ENCODE measurements at regions not wholly inside any gene's neighbourhood (a gene's known extent, or its start where the extent isn't known, plus 50 kb on each side); places are given as distances from the start of the nearest gene placed in this dataset.

DNA sequence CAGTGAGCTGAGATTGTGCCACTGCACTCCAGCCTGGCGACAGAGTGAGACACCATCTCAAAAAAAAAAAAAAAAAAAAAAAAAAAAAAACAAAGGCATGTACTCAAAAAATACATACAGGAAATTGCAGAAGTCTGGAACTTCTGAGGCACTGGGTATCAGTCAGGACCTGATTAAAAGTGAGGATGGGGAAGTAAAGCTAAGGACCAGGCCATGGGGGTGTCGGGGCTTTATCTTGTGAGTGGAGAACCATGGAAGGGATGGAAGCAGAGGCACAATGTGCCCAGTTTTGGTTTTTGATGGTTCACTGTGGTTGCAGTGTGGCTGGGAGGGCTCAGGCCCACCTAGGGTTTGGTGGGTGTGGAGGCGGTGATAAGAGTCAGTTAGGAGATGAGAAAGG, 212.7 kb upstream of the PIK3R1 start:
- no peaks in the 10 kb centered on the region for H3K27me3 ChIP-seq (replicated peaks; ENCODE audit: insufficient read depth)
- no peaks in the 10 kb centered on the region for H3K9me3 ChIP-seq
- H3K36me3 ChIP-seq = no peaks in the 10 kb centered on the region
- H3K4me1 ChIP-seq (ENCODE audit: control insufficient read depth in 1 of 2, low read depth in 2 of 2) = peaks cover 0 to 20% of the 10 kb centered on the region in 2 donors
- ATAC-seq (ENCODE audit: insufficient number of reproducible peaks, low FRiP score, low read depth) (no peak), DNase-seq (ENCODE audit: low spot score) (no peak)
- TF ChIP-seq, protein P1, sequence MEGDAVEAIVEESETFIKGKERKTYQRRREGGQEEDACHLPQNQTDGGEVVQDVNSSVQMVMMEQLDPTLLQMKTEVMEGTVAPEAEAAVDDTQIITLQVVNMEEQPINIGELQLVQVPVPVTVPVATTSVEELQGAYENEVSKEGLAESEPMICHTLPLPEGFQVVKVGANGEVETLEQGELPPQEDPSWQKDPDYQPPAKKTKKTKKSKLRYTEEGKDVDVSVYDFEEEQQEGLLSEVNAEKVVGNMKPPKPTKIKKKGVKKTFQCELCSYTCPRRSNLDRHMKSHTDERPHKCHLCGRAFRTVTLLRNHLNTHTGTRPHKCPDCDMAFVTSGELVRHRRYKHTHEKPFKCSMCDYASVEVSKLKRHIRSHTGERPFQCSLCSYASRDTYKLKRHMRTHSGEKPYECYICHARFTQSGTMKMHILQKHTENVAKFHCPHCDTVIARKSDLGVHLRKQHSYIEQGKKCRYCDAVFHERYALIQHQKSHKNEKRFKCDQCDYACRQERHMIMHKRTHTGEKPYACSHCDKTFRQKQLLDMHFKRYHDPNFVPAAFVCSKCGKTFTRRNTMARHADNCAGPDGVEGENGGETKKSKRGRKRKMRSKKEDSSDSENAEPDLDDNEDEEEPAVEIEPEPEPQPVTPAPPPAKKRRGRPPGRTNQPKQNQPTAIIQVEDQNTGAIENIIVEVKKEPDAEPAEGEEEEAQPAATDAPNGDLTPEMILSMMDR (IDR thresholded peaks at IDR 0.05) = no peak
- no peak overlapping the region for H3K4me3 ChIP-seq
- no peak overlapping the region for H3K27ac ChIP-seq

DNA sequence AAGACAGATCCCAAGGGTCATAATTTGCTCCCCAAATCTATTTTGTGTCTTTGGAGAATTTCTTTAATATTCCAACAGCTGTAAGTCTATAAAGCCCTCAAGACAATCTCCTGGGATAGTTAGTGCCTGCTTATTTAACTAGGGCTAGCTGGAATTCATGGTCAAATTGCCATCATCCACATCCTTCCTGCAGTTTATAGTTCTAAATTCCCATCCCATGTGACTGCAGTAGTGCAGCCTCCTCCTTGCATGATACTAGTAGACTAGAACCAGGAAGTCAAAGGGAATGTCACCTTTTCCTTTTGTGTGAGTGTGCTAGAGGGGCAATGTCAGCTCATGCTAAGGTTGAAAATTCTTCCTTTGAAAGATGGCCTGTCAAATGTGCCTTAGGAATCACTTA, 214.8 kb upstream of the PIK3R1 start:
- Histone ChIP-seq H3K27ac (no peak overlapping the region), H3K4me1 (ENCODE audit: control insufficient read depth in 1 of 2, low read depth in 2 of 2) (peaks cover 0 to 20% of the 10 kb centered on the region in 2 donors), H3K4me3 (no peak overlapping the region), H3K27me3 (replicated peaks; ENCODE audit: insufficient read depth) (no peaks in the 10 kb centered on the region), H3K36me3 (no peaks in the 10 kb centered on the region), H3K9me3 (no peaks in the 10 kb centered on the region)
- ATAC-seq (ENCODE audit: insufficient number of reproducible peaks, low FRiP score, low read depth) (no peak), DNase-seq (ENCODE audit: low spot score) (no peak)
- TF ChIP-seq, protein P1 (IDR thresholded peaks at IDR 0.05) = no peak

DNA sequence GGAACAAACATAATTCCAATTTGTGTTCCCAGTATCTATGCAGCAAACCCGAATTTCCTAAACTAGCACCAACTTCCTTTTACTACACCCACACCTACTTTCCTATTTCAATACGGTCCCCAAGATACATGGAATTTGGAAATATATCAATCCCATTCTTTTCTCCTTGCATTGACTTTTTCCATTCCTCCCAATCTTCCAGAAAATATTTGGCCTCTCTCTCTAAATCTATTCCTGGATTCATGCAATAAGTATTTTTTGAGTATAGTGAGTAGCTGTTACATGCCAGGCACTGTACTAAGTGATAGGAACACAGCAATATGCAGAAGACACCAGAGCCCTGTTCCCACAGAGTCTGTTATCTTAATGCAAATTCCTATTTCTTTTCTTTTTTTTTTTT, 216.2 kb upstream of the PIK3R1 start:
- H3K27me3 ChIP-seq (replicated peaks; ENCODE audit: insufficient read depth) = no peaks in the 10 kb centered on the region
- H3K4me1 ChIP-seq (ENCODE audit: control insufficient read depth in 1 of 2, low read depth in 2 of 2) = peaks cover 0 to 20% of the 10 kb centered on the region in 2 donors
- DNase-seq (ENCODE audit: low spot score) = no peak
- peak overlapping the region in 1 of 2 donors; percentile 88 for H3K27ac ChIP-seq
- no peak for ATAC-seq (ENCODE audit: insufficient number of reproducible peaks, low FRiP score, low read depth)
- H3K36me3 ChIP-seq = no peaks in the 10 kb centered on the region
- no peak overlapping the region for H3K4me3 ChIP-seq
- no peaks in the 10 kb centered on the region for H3K9me3 ChIP-seq
- TF ChIP-seq, protein P1 (IDR thresholded peaks at IDR 0.05) = no peak

DNA sequence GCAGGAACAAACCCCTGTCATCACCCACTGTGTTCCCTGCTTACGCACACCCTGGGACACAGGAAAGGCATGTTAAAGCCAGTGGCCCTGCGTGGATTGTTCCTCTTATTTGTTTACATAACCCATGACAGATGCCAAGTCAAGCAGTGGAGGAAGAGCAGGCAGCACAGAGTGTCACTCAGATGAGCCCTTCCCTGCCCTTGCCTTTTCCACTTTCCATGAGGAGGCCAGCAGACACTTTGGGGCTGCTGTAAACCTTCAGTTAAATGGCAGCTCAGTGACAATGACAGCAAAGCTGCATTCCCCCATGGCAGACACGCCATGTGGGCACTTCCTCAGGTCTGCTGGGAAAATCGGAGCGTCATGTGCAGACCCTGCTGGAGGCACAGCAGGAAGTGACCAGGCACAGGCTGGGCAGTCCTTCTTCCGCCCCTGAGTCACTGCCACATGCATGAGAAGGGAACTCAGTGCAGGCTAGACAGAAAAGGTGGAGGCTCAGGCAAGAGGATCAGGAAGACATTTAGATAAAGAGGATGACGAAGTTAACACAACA, 216.8 kb upstream of the PIK3R1 start:
- peak; percentile 60 for DNase-seq (ENCODE audit: low spot score)
- TF ChIP-seq, protein P1 (IDR thresholded peaks at IDR 0.05) = no peak
- no peak overlapping the region for H3K4me3 ChIP-seq

DNA sequence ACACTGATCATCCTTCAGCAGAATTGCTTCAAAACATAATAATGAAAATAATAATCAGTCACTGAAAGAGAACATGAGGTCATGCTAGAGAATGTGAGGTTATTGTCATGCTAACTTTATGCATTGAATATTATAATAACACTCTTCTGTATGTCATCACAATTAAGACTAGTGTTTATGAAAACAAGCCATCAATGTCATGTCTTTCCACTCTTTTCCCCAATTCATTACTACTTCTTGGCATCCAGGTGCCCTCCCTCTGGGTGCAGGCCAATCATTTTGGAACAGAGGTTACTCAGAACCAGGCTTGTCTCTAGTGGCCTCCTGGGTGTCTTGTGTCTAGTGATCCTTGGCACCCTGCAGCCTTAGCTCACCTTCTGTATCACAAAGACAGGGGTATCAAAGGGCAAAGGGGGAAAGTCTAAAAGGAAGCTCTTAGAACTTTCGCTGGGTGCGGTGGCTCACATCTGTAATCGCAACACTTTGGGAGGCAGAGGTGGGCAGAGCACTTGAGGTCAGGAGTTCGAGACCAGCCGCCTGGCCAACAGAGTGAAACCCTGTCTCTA, 217.6 kb upstream of the PIK3R1 start:
- DNase-seq (ENCODE audit: low spot score) (no peak), ATAC-seq (ENCODE audit: insufficient number of reproducible peaks, low FRiP score, low read depth) (no peak)
- no peaks in the 10 kb centered on the region for H3K9me3 ChIP-seq
- H3K4me1 ChIP-seq (ENCODE audit: control insufficient read depth in 1 of 2, low read depth in 2 of 2) = peaks cover 0 to 28% of the 10 kb centered on the region in 2 donors
- no peak overlapping the region for H3K27ac ChIP-seq
- H3K36me3 ChIP-seq = no peaks in the 10 kb centered on the region
- TF ChIP-seq, protein P1 (IDR thresholded peaks at IDR 0.05) = no peak
- no peaks in the 10 kb centered on the region for H3K27me3 ChIP-seq (replicated peaks; ENCODE audit: insufficient read depth)
- no peak overlapping the region for H3K4me3 ChIP-seq

More for the DNA sequence above, 216.8 kb upstream of the PIK3R1 start:
- Histone ChIP-seq H3K27ac (peak overlapping the region; percentile 9 to 88), H3K9me3 (no peaks in the 10 kb centered on the region), H3K27me3 (replicated peaks; ENCODE audit: insufficient read depth) (no peaks in the 10 kb centered on the region), H3K4me1 (ENCODE audit: control insufficient read depth in 1 of 2, low read depth in 2 of 2) (peaks cover 0 to 20% of the 10 kb centered on the region in 2 donors), H3K36me3 (no peaks in the 10 kb centered on the region)
- ATAC-seq (ENCODE audit: insufficient number of reproducible peaks, low FRiP score, low read depth) = peak; percentile 40
